ENCODE measurements at regions not wholly inside any gene's neighbourhood (a gene's known extent, or its start where the extent isn't known, plus 50 kb on each side); places are given as distances from the start of the nearest gene placed in this dataset.

GRCh38 chr12:28100717-28101116, 89.5 kb upstream of the CCDC91 start:
- Histone ChIP-seq H2AFZ (ENCODE audit: low read length) (no peak overlapping the region), H3K36me3 (replicated peaks; ENCODE audit: insufficient read depth, low read length) (no peaks in the 10 kb centered on the region), H3K27ac (ENCODE audit: low read length) (no peak overlapping the region), H4K20me1 (ENCODE audit: insufficient read depth, low read length) (no peaks in the 10 kb centered on the region), H3K9ac (ENCODE audit: low read length) (no peak overlapping the region), H3K27me3 (replicated peaks; ENCODE audit: insufficient read depth, low read length) (no peaks in the 10 kb centered on the region), H3K4me2 (ENCODE audit: low read depth, low read length) (no peak overlapping the region), H3F3A (ENCODE audit: insufficient read depth, low read length) (no peaks in the 10 kb centered on the region), H3K9me3 (replicated peaks; ENCODE audit: insufficient read depth, low read length) (no peaks in the 10 kb centered on the region), H3K79me2 (ENCODE audit: low read length) (no peaks in the 10 kb centered on the region), H3K4me1 (ENCODE audit: low read length) (no peaks in the 10 kb centered on the region), H3K4me3 (ENCODE audit: low read length) (no peak overlapping the region), H3K9me2 (replicated peaks; ENCODE audit: insufficient read depth, low read length) (no peaks in the 10 kb centered on the region)
- DNase-seq, result no peak
- TF ChIP-seq EZH2phosphoT487 (IDR thresholded peaks at IDR 0.05; ENCODE audit: low read length) (no peak), CTCF (IDR thresholded peaks at IDR 0.05; ENCODE audit: low read length) (no peak), EZH2 (optimal IDR thresholded peaks at IDR 0.05; ENCODE audit: low read depth, low read length) (no peak)

- no peak overlapping the region for H3K4me2 ChIP-seq (ENCODE audit: low read depth, low read length)
- no peak for TF ChIP-seq EZH2 (optimal IDR thresholded peaks at IDR 0.05; ENCODE audit: low read depth, low read length)
- TF ChIP-seq CTCF (IDR thresholded peaks at IDR 0.05; ENCODE audit: low read length), result no peak
- no peak for TF ChIP-seq EZH2phosphoT487 (IDR thresholded peaks at IDR 0.05; ENCODE audit: low read length)
- no peaks in the 10 kb centered on the region for H3K36me3 ChIP-seq (replicated peaks; ENCODE audit: insufficient read depth, low read length)
- no peaks in the 10 kb centered on the region for H3K27me3 ChIP-seq (replicated peaks; ENCODE audit: insufficient read depth, low read length)
- no peaks in the 10 kb centered on the region for H3K9me3 ChIP-seq (replicated peaks; ENCODE audit: insufficient read depth, low read length)
- H3K9ac ChIP-seq (ENCODE audit: low read length), result no peak overlapping the region
- no peak overlapping the region for H3K4me3 ChIP-seq (ENCODE audit: low read length)
- no peaks in the 10 kb centered on the region for H3K9me2 ChIP-seq (replicated peaks; ENCODE audit: insufficient read depth, low read length)
- H3F3A ChIP-seq (ENCODE audit: insufficient read depth, low read length), result no peaks in the 10 kb centered on the region; the same call in 1 of the 2 replicates
- no peak overlapping the region for H3K27ac ChIP-seq (ENCODE audit: low read length)
- H3K4me1 ChIP-seq (ENCODE audit: low read length), result peaks cover 14% of the 10 kb centered on the region
- DNase-seq, result no peak
- no peaks in the 10 kb centered on the region for H4K20me1 ChIP-seq (ENCODE audit: insufficient read depth, low read length)
- no peaks in the 10 kb centered on the region for H3K79me2 ChIP-seq (ENCODE audit: low read length)
- no peak overlapping the region for H2AFZ ChIP-seq (ENCODE audit: low read length)
Observed at GRCh38 chr12:28104316-28104715, 85.9 kb upstream of the CCDC91 start.

- Histone ChIP-seq H3K9me3 (replicated peaks; ENCODE audit: insufficient read depth, low read length) (no peaks in the 10 kb centered on the region), H3K4me3 (ENCODE audit: low read length) (no peak overlapping the region), H3F3A (ENCODE audit: insufficient read depth, low read length) (no peaks in the 10 kb centered on the region; the same call in 1 of the 2 replicates), H3K9ac (ENCODE audit: low read length) (no peak overlapping the region), H3K4me1 (ENCODE audit: low read length) (peaks cover 14% of the 10 kb centered on the region), H3K4me2 (ENCODE audit: low read depth, low read length) (no peak overlapping the region), H3K79me2 (ENCODE audit: low read length) (no peaks in the 10 kb centered on the region), H3K27ac (ENCODE audit: low read length) (no peak overlapping the region), H3K27me3 (replicated peaks; ENCODE audit: insufficient read depth, low read length) (no peaks in the 10 kb centered on the region), H3K9me2 (replicated peaks; ENCODE audit: insufficient read depth, low read length) (no peaks in the 10 kb centered on the region), H2AFZ (ENCODE audit: low read length) (no peak overlapping the region), H3K36me3 (replicated peaks; ENCODE audit: insufficient read depth, low read length) (no peaks in the 10 kb centered on the region), H4K20me1 (ENCODE audit: insufficient read depth, low read length) (no peaks in the 10 kb centered on the region)
- no peak for DNase-seq
- no peak for TF ChIP-seq EZH2phosphoT487 (IDR thresholded peaks at IDR 0.05; ENCODE audit: low read length)
- TF ChIP-seq CTCF (IDR thresholded peaks at IDR 0.05; ENCODE audit: low read length), result no peak
- TF ChIP-seq EZH2 (optimal IDR thresholded peaks at IDR 0.05; ENCODE audit: low read depth, low read length), result no peak
Observed at GRCh38 chr12:28104903-28105864, 85.1 kb upstream of the CCDC91 start.
